ENCODE measurements at regions not wholly inside any gene's neighbourhood (a gene's known extent, or its start where the extent isn't known, plus 50 kb on each side); places are given as distances from the start of the nearest gene placed in this dataset.
"Not testable (repeated sequence)": the region's sequence is repeated elsewhere in the genome, so short reads cannot be mapped to it uniquely, and the experiment has no call there.

GRCh38 chr18:44290366-44290977 is 390.2 kb upstream of the SETBP1 start:
- FAIRE-seq (no peak), DNase-seq (ENCODE audit: low spot score) (no peak)

GRCh38 chr18:44298566-44298965 is 382.1 kb upstream of the SETBP1 start:
- DNase-seq (ENCODE audit: low spot score) = no peak
- FAIRE-seq = no peak

GRCh38 chr18:44309185-44309584 is 371.5 kb upstream of the SETBP1 start:
- DNase-seq (ENCODE audit: low spot score) (no peak), FAIRE-seq (no peak)

- DNase-seq (ENCODE audit: low spot score) = no peak
- FAIRE-seq = no peak
Observed at GRCh38 chr18:44320619-44321460, 359.8 kb upstream of the SETBP1 start.

GRCh38 chr18:44321868-44322590 is 358.7 kb upstream of the SETBP1 start:
- FAIRE-seq (no peak), DNase-seq (ENCODE audit: low spot score) (no peak)

GRCh38 chr18:44323125-44323524 is 357.6 kb upstream of the SETBP1 start:
- FAIRE-seq = no peak
- no peak for DNase-seq (ENCODE audit: low spot score)

DNA sequence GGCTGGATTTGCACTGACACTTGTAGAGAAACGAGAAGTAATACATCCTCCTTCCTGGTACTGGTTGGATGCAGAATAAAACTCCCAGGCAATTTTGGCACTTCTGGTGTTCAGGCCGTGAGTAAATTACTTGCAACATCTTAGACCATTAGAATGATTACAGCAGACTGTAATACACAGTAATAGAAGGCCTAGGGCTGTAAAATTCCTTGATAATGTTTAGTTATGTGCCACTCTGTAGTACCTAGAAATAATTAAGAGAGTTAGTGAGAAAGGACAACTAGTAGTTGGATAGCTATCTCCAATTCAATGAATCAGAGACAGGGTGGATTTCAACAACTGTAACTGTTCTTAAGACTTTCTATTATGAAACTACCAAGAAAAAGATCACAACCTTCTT is 356.3 kb upstream of the SETBP1 start:
- DNase-seq (ENCODE audit: low spot score) (no peak), FAIRE-seq (no peak)

GRCh38 chr18:44325903-44326635 is 354.6 kb upstream of the SETBP1 start:
- peak; percentile 5 for DNase-seq (ENCODE audit: low spot score)
- FAIRE-seq = no peak

GRCh38 chr18:44331656-44332570 is 348.8 kb upstream of the SETBP1 start:
- no peak for FAIRE-seq
- DNase-seq (ENCODE audit: low spot score) = no peak

- no peak for FAIRE-seq
- DNase-seq (ENCODE audit: low spot score) = no peak
Observed at GRCh38 chr18:44341759-44342158, 338.9 kb upstream of the SETBP1 start.

GRCh38 chr18:44342162-44342561 is 338.5 kb upstream of the SETBP1 start:
- FAIRE-seq (no peak), DNase-seq (ENCODE audit: low spot score) (no peak)

DNA sequence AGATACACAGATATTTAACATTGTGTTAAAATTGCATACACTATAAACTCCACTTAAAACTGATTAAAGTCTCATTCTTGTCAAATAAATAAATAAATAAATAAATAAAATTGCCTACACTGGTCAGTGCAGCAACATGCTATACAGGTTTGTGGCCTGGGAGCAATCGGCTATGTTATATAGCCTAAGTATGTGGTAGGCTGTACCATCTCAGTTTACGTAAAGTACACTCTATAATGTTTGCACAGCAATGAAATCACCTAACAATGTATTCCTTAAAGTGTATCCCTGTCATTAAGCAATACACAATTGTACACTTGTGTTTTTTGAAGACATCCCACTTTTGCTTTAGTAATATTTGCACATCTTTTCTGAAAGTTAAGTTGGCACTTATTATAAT is 337.7 kb upstream of the SETBP1 start:
- FAIRE-seq = no peak
- DNase-seq (ENCODE audit: low spot score) = no peak

- DNase-seq (ENCODE audit: low spot score) (no peak), FAIRE-seq (no peak)
Observed at GRCh38 chr18:44343570-44343969, 337.1 kb upstream of the SETBP1 start.

- FAIRE-seq (no peak), DNase-seq (ENCODE audit: low spot score) (no peak)
Observed at GRCh38 chr18:44356566-44357157, 324.0 kb upstream of the SETBP1 start.

DNA sequence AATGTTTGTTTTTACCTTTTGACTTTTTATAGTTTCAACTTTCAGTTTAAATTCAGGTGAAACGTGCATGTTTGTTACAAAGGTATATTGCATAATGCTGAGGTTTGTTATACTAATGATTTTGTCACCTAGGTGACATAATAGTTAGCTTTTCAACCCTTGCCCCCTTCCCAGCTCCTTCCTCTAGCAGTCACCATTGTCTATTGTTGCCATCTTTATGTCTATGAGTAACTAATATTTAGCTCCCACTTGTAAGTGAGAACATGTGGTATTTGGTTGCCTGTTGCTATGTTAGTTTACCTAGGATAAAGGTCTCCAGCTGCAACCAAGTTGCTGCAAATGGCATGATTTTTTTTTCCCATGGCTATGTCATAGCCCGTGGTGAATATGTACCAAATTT is 322.3 kb upstream of the SETBP1 start:
- FAIRE-seq (no peak), DNase-seq (ENCODE audit: low spot score) (no peak)

DNA sequence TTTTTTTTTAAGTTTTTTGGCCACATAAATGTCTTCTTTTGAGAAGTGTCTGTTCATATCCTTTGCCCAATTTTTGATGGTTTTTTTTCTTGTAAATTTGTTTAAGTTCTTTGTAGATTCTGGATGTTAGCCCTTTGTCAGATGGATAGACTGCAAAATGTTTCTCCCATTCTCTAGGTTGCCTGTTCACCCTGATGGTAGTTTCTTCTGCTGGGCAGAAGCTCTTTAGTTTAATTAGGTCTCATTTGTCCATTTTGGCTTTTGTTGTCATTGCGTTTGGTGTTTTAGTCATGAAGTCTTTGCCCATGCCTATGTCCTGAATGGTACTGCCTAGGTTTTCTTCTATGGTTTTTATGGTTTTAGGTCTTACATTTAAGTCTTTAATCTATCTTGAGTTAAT is 320.9 kb upstream of the SETBP1 start:
- DNase-seq (ENCODE audit: low spot score); FAIRE-seq: not testable (repeated sequence)

GRCh38 chr18:44362213-44362612 is 318.5 kb upstream of the SETBP1 start:
- not testable (repeated sequence) for FAIRE-seq; DNase-seq (ENCODE audit: low spot score)

- no peak for FAIRE-seq
- DNase-seq (ENCODE audit: low spot score) = no peak
Observed at GRCh38 chr18:44370861-44371260, 309.8 kb upstream of the SETBP1 start.

- no peak for DNase-seq (ENCODE audit: low spot score)
- FAIRE-seq = no peak
Observed at GRCh38 chr18:44374966-44375365, 305.7 kb upstream of the SETBP1 start.

DNA sequence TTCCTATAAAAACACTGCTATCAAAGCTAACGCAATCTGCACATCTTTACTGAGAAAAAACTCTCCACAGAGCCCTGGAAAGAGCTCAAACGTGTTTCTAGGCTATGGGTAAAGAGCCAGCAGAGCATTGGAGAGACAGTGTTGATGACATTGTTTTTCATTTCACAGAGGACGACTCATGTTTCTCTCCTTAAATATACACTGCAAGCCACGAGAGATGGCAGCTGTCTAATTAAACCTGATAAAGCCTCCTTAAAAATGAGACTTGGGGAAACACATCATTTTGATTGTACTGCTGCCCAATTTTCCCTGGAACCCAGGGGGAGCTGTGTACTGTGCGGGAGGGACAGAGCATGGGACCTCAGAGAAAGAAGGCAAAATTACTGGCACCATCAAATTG is 294.3 kb upstream of the SETBP1 start:
- FAIRE-seq = no peak
- no peak for DNase-seq (ENCODE audit: low spot score)

Data from urothelium cell line (cell line).